SK-N-SH treated with all-trans-retinoic acid at 6 μM for 48 hours (cell line): ENCODE measurements at regions not wholly inside any gene's neighbourhood (a gene's known extent, or its start where the extent isn't known, plus 50 kb on each side); places are given as distances from the start of the nearest gene placed in this dataset.

Experiments used
- ATAC-seq: fragments of 200-7000 bp; cut with Tn5 transposase; 3 replicates; pipeline ENCODE4 v1.9.1; 2020; ENCODE audit warnings: mild to moderate bottlenecking, moderate library complexity
- ARNTL ChIP-seq: fragments of 450-650 bp; formaldehyde crosslinking; IDR thresholded peaks from 2 replicates; pipeline ENCODE4 v1.5.0; 2020; ENCODE audit warnings: low read depth, mild to moderate bottlenecking, moderate library complexity, borderline replicate concordance
- BACH2 ChIP-seq: fragments of 250-450 bp; sonication (Bioruptor Pico); IDR thresholded peaks from 2 replicates; pipeline ENCODE4 v1.9.0; 2021; ENCODE audit warnings: mild to moderate bottlenecking, borderline replicate concordance
- CREB5 ChIP-seq: fragments of 250-450 bp; sonication (Bioruptor Pico); IDR thresholded peaks from 2 replicates; pipeline ENCODE4 v1.5.1; 2020; ENCODE audit warnings: low read depth, mild to moderate bottlenecking, moderate library complexity
- CSDC2 ChIP-seq: fragments of 250-450 bp; sonication (Bioruptor Pico); IDR thresholded peaks from 2 replicates; pipeline ENCODE4 v1.5.0; 2020; ENCODE audit warnings: mild to moderate bottlenecking, moderate library complexity
- CSRNP3 ChIP-seq: fragments of 250-450 bp; sonication (Bioruptor Pico); IDR thresholded peaks from 2 replicates; pipeline ENCODE4 v1.5.1; 2021; ENCODE audit warnings: mild to moderate bottlenecking, moderate library complexity
- ESRRG ChIP-seq: fragments of 250-450 bp; sonication (Bioruptor Pico); IDR thresholded peaks from 2 replicates; pipeline ENCODE4 v1.6.1; 2021; ENCODE audit warnings: mild to moderate bottlenecking
- GLIS3 ChIP-seq: fragments of 250-450 bp; sonication (Bioruptor Pico); IDR thresholded peaks from 2 replicates; pipeline ENCODE4 v1.5.0; 2020; ENCODE audit warnings: mild to moderate bottlenecking, moderate library complexity
- ISL1 ChIP-seq: fragments of 250-450 bp; sonication (Bioruptor Pico); IDR thresholded peaks from 2 replicates; pipeline ENCODE4 v2.1.2; 2022; ENCODE audit warnings: mild to moderate bottlenecking, moderate library complexity
- OSR1 ChIP-seq: fragments of 250-450 bp; sonication (Bioruptor Pico); IDR thresholded peaks from 2 replicates; pipeline ENCODE4 v1.8.0; 2022; ENCODE audit warnings: moderate library complexity, mild to moderate bottlenecking, inconsistent platforms
- POU6F1 ChIP-seq: fragments of 250-450 bp; sonication (Bioruptor Pico); IDR thresholded peaks from 2 replicates; pipeline ENCODE4 v1.8.0; 2021; ENCODE audit warnings: low read depth, mild to moderate bottlenecking, moderate library complexity, borderline replicate concordance
- PPARA ChIP-seq: fragments of 250-450 bp; sonication (Bioruptor Pico); IDR thresholded peaks from 2 replicates; pipeline ENCODE4 v1.5.0; 2020; ENCODE audit warnings: mild to moderate bottlenecking, borderline replicate concordance
- RARB ChIP-seq: fragments of 250-450 bp; sonication (Bioruptor Pico); IDR thresholded peaks from 2 replicates; pipeline ENCODE4 v1.8.0; 2021; ENCODE audit warnings: mild to moderate bottlenecking, moderate library complexity
- SNAI2 ChIP-seq: fragments of 250-450 bp; sonication (Bioruptor Pico); IDR thresholded peaks from 2 replicates; pipeline ENCODE4 v1.5.0; 2020; ENCODE audit warnings: mild to moderate bottlenecking, moderate library complexity
- TCF4 ChIP-seq: fragments of 250-450 bp; sonication (Bioruptor Pico); IDR thresholded peaks from 2 replicates; pipeline ENCODE4 v1.8.0; 2021; ENCODE audit warnings: mild to moderate bottlenecking, moderate library complexity, borderline replicate concordance
- TOX ChIP-seq: fragments of 250-450 bp; sonication (Bioruptor Pico); IDR thresholded peaks from 2 replicates; pipeline ENCODE4 v1.8.0; 2021; ENCODE audit warnings: mild to moderate bottlenecking, moderate library complexity, borderline replicate concordance
- ZC3H10 ChIP-seq: fragments of 250-450 bp; sonication (Bioruptor Pico); IDR thresholded peaks from 2 replicates; pipeline ENCODE4 v1.5.1; 2021; ENCODE audit warnings: mild to moderate bottlenecking, moderate library complexity
- ZFP3 ChIP-seq: fragments of 250-450 bp; sonication (Bioruptor Pico); IDR thresholded peaks from 2 replicates; pipeline ENCODE4 v1.5.0; 2020; ENCODE audit warnings: mild to moderate bottlenecking, moderate library complexity
- ZFP30 ChIP-seq: fragments of 450-650 bp; formaldehyde crosslinking; IDR thresholded peaks from 2 replicates; pipeline ENCODE4 v1.5.0; 2022; ENCODE audit warnings: mild to moderate bottlenecking, moderate library complexity
- ZNF565 ChIP-seq: fragments of 450-650 bp; formaldehyde crosslinking; conservative IDR thresholded peaks from 2 replicates; pipeline ENCODE4 v1.5.0; 2020; ENCODE audit warnings: low read depth, mild to moderate bottlenecking, moderate library complexity
- ZNF70 ChIP-seq: fragments of 450-650 bp; formaldehyde crosslinking; IDR thresholded peaks from 2 replicates; pipeline ENCODE4 v1.5.0; 2020; ENCODE audit warnings: mild to moderate bottlenecking, moderate library complexity
- ZNF8 ChIP-seq: fragments of 450-650 bp; formaldehyde crosslinking; IDR thresholded peaks from 2 replicates; pipeline ENCODE4 v1.5.0; 2020; ENCODE audit warnings: mild to moderate bottlenecking, moderate library complexity

GRCh38 chr9:11794984-11795383 is 898.2 kb upstream of the TYRP1 start:
- ATAC-seq, result no peak

GRCh38 chr9:11805969-11806368 is 887.2 kb upstream of the TYRP1 start:
- no peak for TF ChIP-seq TCF4 (CRISPR knock-in tag)
- TF ChIP-seq GLIS3 (CRISPR knock-in tag), result no peak
- no peak for TF ChIP-seq CSDC2 (CRISPR knock-in tag)
- TF ChIP-seq ZFP3 (CRISPR knock-in tag), result no peak
- no peak for TF ChIP-seq ZNF70 (CRISPR knock-in tag)
- no peak for TF ChIP-seq ZFP30
- TF ChIP-seq CREB5, result no peak
- TF ChIP-seq ZNF565, result no peak
- no peak for TF ChIP-seq SNAI2 (CRISPR knock-in tag)
- TF ChIP-seq POU6F1, result no peak
- no peak for TF ChIP-seq TOX (CRISPR knock-in tag)
- no peak for TF ChIP-seq ESRRG (CRISPR knock-in tag)
- TF ChIP-seq ISL1 (CRISPR knock-in tag), result no peak
- no peak for TF ChIP-seq PPARA (CRISPR knock-in tag)
- ATAC-seq, result no peak

More at GRCh38 chr9:11794984-11795383, 898.2 kb upstream of the TYRP1 start:
- TF ChIP-seq OSR1 (CRISPR knock-in tag) (no peak), ZNF70 (CRISPR knock-in tag) (no peak), ZNF565 (no peak), ZNF8 (CRISPR knock-in tag) (no peak), POU6F1 (no peak), RARB (CRISPR knock-in tag) (no peak), PPARA (CRISPR knock-in tag) (no peak), SNAI2 (CRISPR knock-in tag) (no peak), ARNTL (CRISPR knock-in tag) (no peak)

GRCh38 chr9:11821306-11821975 is 871.7 kb upstream of the TYRP1 start:
- no peak for ATAC-seq
- TF ChIP-seq SNAI2 (CRISPR knock-in tag), result no peak

GRCh38 chr9:11828201-11828600 is 865.0 kb upstream of the TYRP1 start:
- TF ChIP-seq OSR1 (CRISPR knock-in tag) (no peak), ISL1 (CRISPR knock-in tag) (no peak), BACH2 (CRISPR knock-in tag) (no peak), TOX (CRISPR knock-in tag) (no peak), POU6F1 (no peak)
- ATAC-seq, result no peak

- no peak for ATAC-seq
- TF ChIP-seq OSR1 (CRISPR knock-in tag), result no peak
- TF ChIP-seq CREB5, result no peak
- TF ChIP-seq ZNF70 (CRISPR knock-in tag), result no peak
- TF ChIP-seq GLIS3 (CRISPR knock-in tag), result no peak
- TF ChIP-seq ZC3H10 (CRISPR knock-in tag), result no peak
- no peak for TF ChIP-seq CSRNP3
- no peak for TF ChIP-seq TCF4 (CRISPR knock-in tag)
Observed at GRCh38 chr9:11833056-11833455, 860.1 kb upstream of the TYRP1 start.
